H1 (cell line): ENCODE measurements at regions not wholly inside any gene's neighbourhood (a gene's known extent, or its start where the extent isn't known, plus 50 kb on each side); places are given as distances from the start of the nearest gene placed in this dataset.

Experiments
- CTCF ChIA-PET: fragments of 300-600 bp; sonication (Branson Sonifier 250); formaldehyde crosslinking; loops from one replicate; lab custom pipeline; 2021; ENCODE audit not compliant: partially characterized antibody; lab: Charles Lee
- POLR2A ChIA-PET: fragments of 300-600 bp; sonication (Branson Sonifier 250); formaldehyde crosslinking; loops from one replicate; lab custom pipeline; 2021; ENCODE audit warnings: inconsistent platforms; ENCODE audit not compliant: partially characterized antibody; lab: Charles Lee
- DNase-seq, 2 experiments: peaks; one replicate each; pipeline versions ENCODE4 v3.0.0 to v3.0.0-alpha.2; 2010 to 2022; ENCODE audit warnings: low spot score in 2 of 2, low read depth in 1 of 2, mixed read lengths in 1 of 2
- FAIRE-seq: peaks from 2 replicates; lab custom pipeline; 2011; peaks lifted over from hg19 to GRCh38; lab: Jason Lieb, UNC
- H2AFZ ChIP-seq: 2 replicates; pipeline ENCODE4 v1.8.1; 2012; ENCODE audit warnings: low read length, inconsistent platforms
- H2AK5ac ChIP-seq: 2 replicates; pipeline ENCODE4 v1.6.1; 2013; ENCODE audit warnings: low read depth, low read length
- H2BK120ac ChIP-seq: replicated peaks from 2 replicates; pipeline ENCODE3; 2013; ENCODE audit warnings: low read depth, low read length, inconsistent platforms
- H2BK12ac ChIP-seq: 2 replicates; pipeline ENCODE4 v1.6.1; 2013; ENCODE audit warnings: low read depth, low read length
- H2BK15ac ChIP-seq: 2 replicates; pipeline ENCODE4 v1.6.1; 2013; ENCODE audit warnings: low read length
- H2BK20ac ChIP-seq: 2 replicates; pipeline ENCODE4 v1.6.1; 2013; ENCODE audit warnings: low read length
- H2BK5ac ChIP-seq: 2 replicates; pipeline ENCODE4 v1.6.1; 2013; ENCODE audit warnings: low read depth, low read length
- H3K14ac ChIP-seq: 2 replicates; pipeline ENCODE4 v1.6.1; 2013; ENCODE audit warnings: inconsistent platforms; ENCODE audit not compliant: insufficient read length
- H3K18ac ChIP-seq: 2 replicates; pipeline ENCODE4 v1.6.1; 2013; ENCODE audit warnings: low read length; ENCODE audit errors: extremely low read depth
- H3K23ac ChIP-seq: 2 replicates; pipeline ENCODE4 v1.6.1; 2013; ENCODE audit warnings: inconsistent platforms; ENCODE audit not compliant: insufficient read length
- H3K23me2 ChIP-seq: 2 replicates; pipeline ENCODE4 v1.6.1; 2013; ENCODE audit warnings: low read depth, low read length
- H3K27ac ChIP-seq: 2 replicates; pipeline ENCODE4 v1.6.1; 2011; ENCODE audit warnings: low read depth, low read length, inconsistent platforms
- H3K27me3 ChIP-seq, 4 experiments: replicated peaks in 1 of 4; 1 replicate in 1 of 4; 2 replicates in 3 of 4; pipeline versions ENCODE4 v1.6.1 to v1.8.1; 2011 to 2013; ENCODE audit warnings: low read length in 3 of 4, mild to moderate bottlenecking in 3 of 4, inconsistent platforms in 2 of 4, mixed read lengths in 2 of 4, moderate library complexity in 1 of 4; ENCODE audit not compliant: control insufficient read depth in 3 of 4, insufficient read depth in 3 of 4; ENCODE audit errors: extremely low read depth in 1 of 4
- H3K36me3 ChIP-seq, 4 experiments: 2 replicates each; pipeline versions ENCODE4 v1.6.1 to v1.8.1; 2011 to 2013; ENCODE audit warnings: mild to moderate bottlenecking in 4 of 4, low read length in 3 of 4, moderate library complexity in 2 of 4, control low read depth in 1 of 4, inconsistent platforms in 1 of 4; ENCODE audit not compliant: insufficient read depth in 4 of 4, control insufficient read depth in 2 of 4
- H3K4ac ChIP-seq: replicated peaks from 2 replicates; pipeline ENCODE3; 2013; ENCODE audit warnings: low read length, low read depth, mixed read lengths, inconsistent platforms; ENCODE audit not compliant: insufficient read length
- H3K4me1 ChIP-seq, 4 experiments: replicated peaks in 1 of 4; 1 replicate in 1 of 4; 2 replicates in 3 of 4; pipeline versions ENCODE4 v1.6.1 to v1.8.1; 2011 to 2013; ENCODE audit warnings: low read length in 3 of 4, inconsistent platforms in 2 of 4, mixed read lengths in 1 of 4; ENCODE audit not compliant: insufficient read depth in 4 of 4, control insufficient read depth in 3 of 4
- H3K4me2 ChIP-seq, 2 experiments: 2 replicates each; pipeline versions ENCODE4 v1.6.1 to v1.8.1; 2011 to 2013; ENCODE audit warnings: low read depth in 2 of 2, low read length in 2 of 2, control low read depth in 1 of 2, inconsistent platforms in 1 of 2, mild to moderate bottlenecking in 1 of 2; ENCODE audit not compliant: insufficient read depth in 1 of 2
- H3K4me3 ChIP-seq, 4 experiments: fragments of 200-600, 300-600 bp in 1 of 4; sonication (generic), shearing (Covaris generic), sonication (Bioruptor Twin) in 1 of 4; 2 replicates each; pipeline versions ENCODE4 v1.5.1 to v1.8.1; 2011 to 2016; ENCODE audit warnings: low read length in 4 of 4, low read depth in 3 of 4, control low read depth in 2 of 4, inconsistent platforms in 2 of 4, mild to moderate bottlenecking in 2 of 4, mixed read lengths in 1 of 4, moderate library complexity in 1 of 4; ENCODE audit not compliant: insufficient read depth in 2 of 4; ENCODE audit errors: extremely low read depth in 1 of 4
- H3K56ac ChIP-seq: replicated peaks from 2 replicates; pipeline ENCODE3; 2013; ENCODE audit warnings: low read depth, mild to moderate bottlenecking, mixed read lengths, low read length, inconsistent platforms; ENCODE audit not compliant: insufficient read length
- H3K79me1 ChIP-seq: 2 replicates; pipeline ENCODE4 v1.6.1; 2013; ENCODE audit warnings: low read depth, low read length, control low read depth
- H3K79me2 ChIP-seq, 2 experiments: 2 replicates each; pipeline versions ENCODE4 v1.6.1 to v1.8.1; 2012 to 2013; ENCODE audit warnings: low read length in 2 of 2, mild to moderate bottlenecking in 2 of 2, inconsistent platforms in 1 of 2; ENCODE audit not compliant: insufficient read depth in 2 of 2, control insufficient read depth in 1 of 2
- H3K9ac ChIP-seq, 4 experiments: replicated peaks in 1 of 4; 1 replicate in 1 of 4; 2 replicates in 3 of 4; pipeline versions ENCODE4 v1.6.1 to v1.8.1; 2011 to 2013; ENCODE audit warnings: low read depth in 3 of 4, low read length in 3 of 4, control low read depth in 2 of 4, mild to moderate bottlenecking in 2 of 4, moderate library complexity in 2 of 4, inconsistent platforms in 1 of 4; ENCODE audit errors: extremely low read depth in 1 of 4
- H3K9me3 ChIP-seq, 2 experiments: 2 replicates each; pipeline versions ENCODE4 v1.6.1 to v1.8.1; 2012 to 2013; ENCODE audit warnings: mild to moderate bottlenecking in 2 of 2, moderate library complexity in 2 of 2, control low read depth in 1 of 2, inconsistent platforms in 1 of 2, low read depth in 1 of 2, low read length in 1 of 2, mixed read lengths in 1 of 2; ENCODE audit not compliant: insufficient read depth in 2 of 2
- H4K20me1 ChIP-seq, 2 experiments: replicated peaks in 1 of 2; 2 replicates each; pipeline versions ENCODE3 to v1.8.1; 2011 to 2013; ENCODE audit warnings: inconsistent platforms in 2 of 2, low read length in 2 of 2, mild to moderate bottlenecking in 1 of 2; ENCODE audit not compliant: insufficient read depth in 2 of 2, control insufficient read depth in 1 of 2
- H4K5ac ChIP-seq: 2 replicates; pipeline ENCODE4 v1.6.1; 2013; ENCODE audit warnings: low read length, low read depth, mixed read lengths, inconsistent platforms; ENCODE audit not compliant: insufficient read length
- H4K8ac ChIP-seq: 2 replicates; pipeline ENCODE4 v1.8.0; 2013; ENCODE audit warnings: mild to moderate bottlenecking, moderate library complexity, low read length, inconsistent platforms; ENCODE audit not compliant: insufficient read depth; ENCODE audit errors: extremely low read depth
- H4K91ac ChIP-seq: replicated peaks from 2 replicates; pipeline ENCODE3; 2013; ENCODE audit warnings: low read length, mixed read lengths, inconsistent platforms; ENCODE audit not compliant: insufficient read length
- ASH2L ChIP-seq: fragments of 200-600, 300-600 bp; sonication (generic); IDR thresholded peaks from one replicate; pipeline ENCODE4 v1.7.1; 2017; ENCODE audit warnings: low read length
- CBX8 ChIP-seq: fragments of 300-800, 300-1000 bp; sonication (generic); IDR thresholded peaks from 2 replicates; pipeline ENCODE4 v1.7.1; 2016; ENCODE audit warnings: low read depth, low read length, borderline replicate concordance
- CHD2 ChIP-seq: IDR thresholded peaks from 2 replicates; pipeline ENCODE4 v1.6.1; 2012; ENCODE audit warnings: low read length, improper control_type of control experiment
- EGR1 ChIP-seq: IDR thresholded peaks from 2 replicates; pipeline ENCODE4 v1.6.1; 2011; ENCODE audit warnings: low read depth, low read length, borderline replicate concordance
- KDM4A ChIP-seq: IDR thresholded peaks from one replicate; pipeline ENCODE4 v1.7.1; 2012; ENCODE audit warnings: low read depth, mild to moderate bottlenecking, moderate library complexity, low read length, inconsistent platforms; ENCODE audit not compliant: severe bottlenecking
- MAX ChIP-seq: IDR thresholded peaks from 2 replicates; pipeline ENCODE4 v1.6.1; 2012; ENCODE audit warnings: inconsistent platforms
- POLR2AphosphoS5 ChIP-seq: IDR thresholded peaks from 2 replicates; pipeline ENCODE4 v1.6.1; 2011; ENCODE audit warnings: low read depth, low read length
- RAD21 ChIP-seq, 2 experiments: IDR thresholded peaks in 1 of 2; conservative IDR thresholded peaks in 1 of 2; 2 replicates each; pipeline ENCODE4 v1.6.1; 2011; ENCODE audit warnings: low read depth in 2 of 2, low read length in 2 of 2, improper control_type of control experiment in 1 of 2, inconsistent platforms in 1 of 2, mild to moderate bottlenecking in 1 of 2, moderate library complexity in 1 of 2
- RBBP5 ChIP-seq: IDR thresholded peaks from 2 replicates; pipeline ENCODE4 v1.7.1; 2012; ENCODE audit warnings: low read depth, mild to moderate bottlenecking, inconsistent platforms, low read length, moderate library complexity, borderline replicate concordance
- TEAD4 ChIP-seq: IDR thresholded peaks from 2 replicates; pipeline ENCODE4 v1.6.1; 2012; ENCODE audit warnings: low read depth, low read length, inconsistent platforms, mixed read lengths
- YY1 ChIP-seq: IDR thresholded peaks from 2 replicates; pipeline ENCODE4 v1.6.1; 2011; ENCODE audit warnings: low read depth, mild to moderate bottlenecking, low read length
- WGBS, 2 experiments: shearing (Covaris generic) in 1 of 2; methylation state at CpG; one replicate each; pipeline versions ENCODE4 v1.1.6 to v1.1.7; 2013 to 2015; ENCODE audit warnings: low lambda C conversion rate in 2 of 2, mixed read lengths in 2 of 2, inconsistent platforms in 1 of 2, low coverage in 1 of 2, missing lambda C conversion rate in 1 of 2; ENCODE audit not compliant: insufficient replicate concordance in 2 of 2, insufficient coverage in 1 of 2, insufficient read length in 1 of 2; ENCODE audit errors: extremely low coverage in 1 of 2, missing lambda C conversion rate in 1 of 2; 5-methylcytosine and 5-hydroxymethylcytosine counted together

GRCh38 chr1:208581209-208581608, 337.0 kb upstream of the PLXNA2 start:
- no peaks in the 10 kb centered on the region for H3K23me2 ChIP-seq
- ChIA-PET POLR2A (no interaction called here), CTCF (interaction anchor here (0.7 to 1.1 kb wide), 2 partner anchors 39 to 668 kb away, joined by 3 read pairs; no protein-coding TSS in a partner anchor)
- no peak overlapping the region for H2BK15ac ChIP-seq
- DNase-seq, result no peak
- no peak overlapping the region for H2AK5ac ChIP-seq
- H3K9me3 ChIP-seq, result no peaks in the 10 kb centered on the region
- no peak overlapping the region for H3K4me2 ChIP-seq
- H3K56ac ChIP-seq, result no peak overlapping the region
- H3K27ac ChIP-seq, result no peak overlapping the region
- no peak overlapping the region for H2AFZ ChIP-seq
- no peak overlapping the region for H2BK20ac ChIP-seq
- no peak overlapping the region for H2BK12ac ChIP-seq
- no peaks in the 10 kb centered on the region for H3K27me3 ChIP-seq
- no peak for TF ChIP-seq RBBP5
- TF ChIP-seq YY1, result no peak
- no peak for TF ChIP-seq EGR1
- TF ChIP-seq TEAD4, result no peak
- TF ChIP-seq RAD21 (IDR thresholded peaks at IDR 0.05 in 1 of 2, conservative IDR thresholded peaks at IDR 0.05 in 1 of 2; ENCODE audit: low read depth in 2 of 2, low read length in 2 of 2), result no peak
- no peak for TF ChIP-seq MAX
- no peak for TF ChIP-seq ASH2L
- TF ChIP-seq KDM4A, result no peak
- TF ChIP-seq CHD2, result no peak
- no peak for TF ChIP-seq CBX8
- no peak for TF ChIP-seq POLR2AphosphoS5
- H3K79me2 ChIP-seq, result no peaks in the 10 kb centered on the region
- no peak overlapping the region for H4K91ac ChIP-seq
- WGBS, 2 experiments, result 92% methylated on average over 3 of the region's 3 CpGs; no CpG with 5 or more reads in 1 of the 2 experiments
- H3K18ac ChIP-seq, result no peak overlapping the region
- no peak overlapping the region for H3K4me3 ChIP-seq
- no peak overlapping the region for H3K23ac ChIP-seq
- no peak overlapping the region for H3K4ac ChIP-seq
- H4K8ac ChIP-seq, result no peak overlapping the region
- H3K4me1 ChIP-seq, result no peaks in the 10 kb centered on the region
- no peaks in the 10 kb centered on the region for H3K36me3 ChIP-seq
- no peaks in the 10 kb centered on the region for H4K20me1 ChIP-seq
- no peak overlapping the region for H3K9ac ChIP-seq
- no peaks in the 10 kb centered on the region for H3K79me1 ChIP-seq
- no peak overlapping the region for H2BK5ac ChIP-seq
- H4K5ac ChIP-seq, result no peak overlapping the region
- H3K14ac ChIP-seq, result no peak overlapping the region
- H2BK120ac ChIP-seq, result no peak overlapping the region
- no peak for FAIRE-seq
